ENCODE measurements at regions not wholly inside any gene's neighbourhood (a gene's known extent, or its start where the extent isn't known, plus 50 kb on each side); places are given as distances from the start of the nearest gene placed in this dataset.

DNA sequence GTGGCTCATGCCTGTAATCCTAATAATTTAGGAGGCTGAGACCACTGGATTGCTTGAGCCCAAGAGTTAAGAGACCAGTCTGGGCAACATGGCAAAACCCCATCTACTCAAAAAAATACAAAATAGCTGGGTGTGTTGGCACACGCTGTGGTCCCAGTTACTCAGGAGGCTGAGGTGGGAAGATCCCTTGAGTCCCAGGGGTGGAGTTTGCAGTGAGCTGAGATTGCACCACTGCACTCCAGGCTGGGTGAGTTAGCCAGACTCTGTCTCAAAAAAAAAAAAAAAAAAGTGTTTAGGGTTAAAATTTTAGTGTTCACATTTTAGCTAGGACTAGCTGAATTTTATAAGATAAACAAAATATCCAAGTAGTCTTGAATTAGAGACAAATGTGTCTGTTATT lies 1340.1 kb upstream of the EPHA6 start:
- TF ChIP-seq CTCF (IDR thresholded peaks at IDR 0.05) (no peak), EP300 (IDR thresholded peaks at IDR 0.05; ENCODE audit: low read depth) (no peak), POLR2A (IDR thresholded peaks at IDR 0.05) (no peak), POLR2AphosphoS5 (IDR thresholded peaks at IDR 0.05) (no peak)

All from transverse colon (tissue), 4 donors.